DMS 273 (cell line): ENCODE measurements at regions not wholly inside any gene's neighbourhood (a gene's known extent, or its start where the extent isn't known, plus 50 kb on each side); places are given as distances from the start of the nearest gene placed in this dataset.

Source experiments
- DNase-seq: peaks from one replicate; lab custom pipeline; 2025; ENCODE audit not compliant: unreplicated experiment; lab: John Stamatoyannopoulos, UW

DNA sequence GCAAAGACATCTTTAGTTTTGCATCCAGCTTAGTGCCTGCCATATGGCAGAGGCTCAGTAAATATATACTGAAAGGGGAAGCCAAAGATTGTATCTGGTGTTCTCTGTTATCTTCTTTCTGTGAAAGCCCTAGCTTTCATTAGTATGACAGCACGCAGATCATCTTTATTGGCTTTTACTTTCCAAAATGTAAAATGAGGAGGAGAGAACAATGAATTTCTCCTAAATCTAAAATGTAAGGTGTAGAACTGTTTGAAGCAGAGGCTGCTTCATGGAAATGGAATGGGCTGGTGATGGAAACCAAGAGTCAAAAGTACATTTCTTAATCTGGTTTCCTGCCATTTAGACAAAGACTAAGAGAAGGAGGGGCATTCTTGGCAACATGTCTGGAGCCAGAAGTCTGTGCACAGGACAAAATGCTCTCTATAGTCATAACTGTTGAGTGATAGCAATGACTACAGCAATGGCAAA, 1029.9 kb upstream of the PIK3C3 start:
- peak; percentile 64 for DNase-seq

DNA sequence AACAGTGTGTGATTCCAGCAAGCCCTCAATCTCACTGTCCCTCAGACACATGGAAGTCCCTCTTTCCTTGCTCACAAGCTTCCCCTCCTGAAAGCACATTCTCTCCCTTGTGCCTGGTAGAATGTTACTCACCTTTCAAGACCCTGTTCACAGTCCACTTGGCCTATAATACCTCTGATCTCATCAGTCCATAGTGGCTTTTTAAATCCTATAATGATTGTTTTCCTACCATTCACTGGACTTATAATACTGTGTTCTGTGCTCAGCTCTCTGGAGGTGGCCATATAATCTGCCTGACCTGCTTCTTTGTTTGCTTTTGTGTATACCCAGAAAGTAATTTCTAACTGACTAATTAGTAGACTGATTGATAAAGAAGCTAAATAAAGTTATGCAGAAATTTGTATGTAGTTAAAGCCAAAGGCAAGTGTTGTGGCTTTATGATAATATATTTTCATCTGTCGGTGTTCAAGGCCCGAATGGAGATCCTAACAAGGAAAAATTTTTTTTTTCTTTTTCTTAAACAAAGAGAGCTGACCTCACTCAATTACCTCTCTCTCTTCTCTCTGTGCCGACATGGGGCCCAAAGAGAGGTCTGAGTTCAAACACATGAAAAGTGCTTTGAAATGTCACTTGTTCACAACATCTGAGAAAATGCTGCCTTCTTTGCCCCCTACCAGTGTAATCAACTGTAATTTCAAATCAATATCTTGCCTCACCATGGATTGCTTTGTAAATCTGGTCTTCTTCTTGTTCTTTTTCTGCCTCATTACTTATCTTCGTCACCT, 1033.0 kb upstream of the PIK3C3 start:
- DNase-seq: no peak

DNA sequence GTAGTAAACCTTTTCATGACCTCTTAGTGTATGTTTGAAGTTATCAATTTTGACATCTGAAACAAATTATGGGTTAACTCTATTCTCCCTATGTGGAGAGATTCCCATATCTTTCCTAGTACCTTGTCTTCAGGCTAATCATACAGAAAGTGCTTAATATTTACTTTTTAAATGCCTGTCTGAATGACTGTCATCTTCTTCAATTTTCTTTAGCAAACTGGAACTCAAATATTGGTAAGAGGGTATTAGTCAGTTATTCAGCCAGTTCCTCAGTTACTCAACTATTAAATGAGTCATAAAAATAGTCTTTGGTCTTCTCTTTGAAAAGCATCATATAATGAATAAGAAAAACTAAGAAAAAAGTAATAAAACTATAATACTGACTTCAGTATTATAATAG, 1038.0 kb upstream of the PIK3C3 start:
- no peak for DNase-seq

DNA sequence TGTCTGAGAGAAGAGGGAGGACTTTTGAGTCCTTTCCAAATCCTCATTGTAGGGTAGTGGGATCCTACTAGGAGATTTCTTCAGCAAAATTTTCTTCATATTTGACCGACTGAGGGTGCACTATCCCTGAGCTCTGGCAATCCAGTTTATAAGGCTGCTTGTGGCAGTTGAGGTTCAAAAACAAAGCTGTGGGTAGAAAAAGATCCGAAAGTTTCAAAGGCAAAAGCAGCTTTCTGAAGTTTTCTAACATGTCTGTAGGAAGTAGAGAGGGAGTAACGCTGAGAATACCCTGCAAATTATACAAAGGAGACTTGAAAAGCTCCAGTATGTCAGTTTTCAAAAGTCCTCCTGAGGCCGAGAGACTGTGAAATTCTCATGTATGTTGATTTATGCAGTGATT, 1039.3 kb upstream of the PIK3C3 start:
- DNase-seq: no peak

DNA sequence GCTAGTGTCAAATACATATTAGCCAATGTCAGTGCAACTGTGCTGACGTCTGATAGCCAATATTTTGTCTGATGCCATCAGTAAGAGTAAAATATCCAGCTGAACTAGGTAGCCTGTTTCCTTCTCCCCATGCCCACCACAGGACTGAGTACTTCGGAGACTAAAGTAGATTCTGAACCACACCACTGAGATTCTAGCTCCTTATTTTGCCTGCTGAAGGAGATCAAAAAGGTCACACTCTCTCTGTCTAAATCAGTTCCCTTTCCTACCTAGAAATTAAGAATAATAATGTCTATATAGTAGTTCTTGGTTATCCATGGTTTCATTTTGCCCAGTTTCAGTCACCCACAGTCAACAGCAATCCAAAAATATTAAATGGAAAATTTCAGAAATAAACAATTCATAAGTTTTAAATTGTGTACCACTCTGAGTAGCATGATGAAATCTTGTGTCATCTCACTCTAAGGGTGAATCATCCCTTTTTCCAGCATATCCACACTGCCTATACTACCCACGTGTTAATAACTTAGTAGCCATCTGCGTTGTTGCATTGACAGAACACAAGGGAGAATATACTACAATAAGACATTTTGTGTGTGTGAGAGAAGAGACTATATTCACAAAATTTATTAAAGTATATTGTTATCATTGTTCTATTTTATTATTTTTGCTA, 1043.3 kb upstream of the PIK3C3 start:
- DNase-seq: no peak

DNA sequence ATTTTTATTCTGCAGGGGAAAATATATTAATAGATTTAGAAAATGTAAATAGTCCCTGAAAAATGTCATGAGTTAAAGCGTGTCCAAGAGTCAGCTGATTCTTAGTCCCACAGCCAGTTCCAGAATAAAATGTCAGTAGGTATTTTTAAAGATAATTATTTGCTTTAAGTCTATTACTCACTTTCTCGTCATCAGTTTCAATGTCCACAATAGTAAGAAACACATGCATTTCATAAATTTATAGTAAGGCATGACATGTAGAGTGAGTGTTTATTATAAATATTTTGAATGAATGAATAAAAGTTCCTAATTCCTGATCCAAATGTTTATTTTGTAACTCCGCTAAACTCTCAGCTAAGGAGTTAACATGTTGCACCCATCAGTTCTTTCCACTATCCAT, 1044.0 kb upstream of the PIK3C3 start:
- DNase-seq: no peak

DNA sequence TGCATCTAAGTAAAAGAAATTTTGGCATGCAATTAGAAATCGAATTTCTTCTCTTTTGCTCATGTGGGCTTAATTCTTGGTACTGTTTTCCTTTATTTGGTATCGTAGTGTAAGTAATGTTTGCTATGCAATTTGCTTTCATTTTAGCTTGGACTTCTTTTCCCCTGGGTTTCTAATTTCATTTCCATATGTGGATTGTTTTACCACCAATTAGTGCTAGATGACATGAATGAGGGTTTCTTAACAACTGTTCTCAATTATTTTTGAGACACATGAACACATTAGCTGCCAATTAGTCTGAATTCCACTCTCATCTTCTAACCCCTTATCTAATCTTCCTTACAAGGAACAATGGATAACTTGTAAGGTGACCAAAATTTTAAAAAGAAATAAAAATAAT, 1047.2 kb upstream of the PIK3C3 start:
- DNase-seq: peak; percentile 9

DNA sequence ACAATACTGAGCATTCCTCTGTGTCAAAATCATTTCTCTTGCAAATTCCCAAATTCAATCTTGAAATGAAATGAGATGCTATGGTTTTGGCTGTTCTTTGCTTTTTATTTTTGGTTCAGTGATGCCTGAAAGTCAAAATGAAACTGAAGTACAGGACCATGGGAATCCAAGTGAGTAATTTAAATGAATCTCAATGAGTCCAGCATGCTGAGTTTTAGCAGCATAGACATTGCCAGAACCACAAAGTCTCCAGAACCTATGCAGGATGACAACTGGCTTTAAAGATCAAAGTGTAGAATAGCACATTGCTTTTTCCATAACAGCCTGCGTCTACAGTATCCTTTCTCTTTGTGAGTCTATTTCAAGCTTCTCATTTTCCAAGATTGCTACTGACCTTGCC, 1050.7 kb upstream of the PIK3C3 start:
- DNase-seq: no peak

DNA sequence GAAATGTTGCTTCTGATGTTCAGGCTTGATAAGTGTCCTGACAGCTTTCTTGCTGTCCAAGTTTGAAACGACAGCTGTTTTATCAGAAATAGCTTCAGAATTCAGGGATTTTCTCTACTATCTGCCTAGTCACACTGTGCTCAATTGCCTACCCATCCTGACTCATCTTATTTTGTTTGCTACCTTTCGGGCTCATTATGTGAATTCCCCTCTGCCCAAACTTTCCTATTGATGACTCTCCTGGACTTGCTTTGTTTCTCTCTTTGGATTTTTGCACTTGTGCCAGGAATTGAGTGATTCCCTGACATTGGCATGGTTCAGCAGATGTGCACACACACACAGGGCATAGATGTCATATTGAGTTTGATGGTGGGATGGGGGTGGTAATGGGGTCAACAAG, 1052.6 kb upstream of the PIK3C3 start:
- DNase-seq: peak; percentile 28

DNA sequence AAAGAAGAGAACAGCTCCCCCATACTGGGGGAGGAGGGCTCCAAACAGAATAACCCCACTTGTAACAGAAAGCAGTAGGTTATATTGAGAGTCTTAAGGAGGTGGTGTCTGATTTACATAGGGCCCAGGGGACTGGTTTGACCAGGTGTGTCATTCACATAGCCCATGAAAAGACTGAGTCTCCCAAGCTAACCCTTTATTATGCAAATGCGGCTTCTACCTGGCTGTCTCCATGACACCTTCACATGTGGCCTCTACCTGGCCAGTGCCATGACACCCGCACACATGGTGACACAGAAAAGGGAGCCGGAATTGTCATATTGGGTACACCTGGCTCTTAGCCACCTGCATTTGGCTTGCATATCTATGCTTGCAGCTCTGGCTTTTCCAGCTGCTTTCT, 1057.2 kb upstream of the PIK3C3 start:
- no peak for DNase-seq

DNA sequence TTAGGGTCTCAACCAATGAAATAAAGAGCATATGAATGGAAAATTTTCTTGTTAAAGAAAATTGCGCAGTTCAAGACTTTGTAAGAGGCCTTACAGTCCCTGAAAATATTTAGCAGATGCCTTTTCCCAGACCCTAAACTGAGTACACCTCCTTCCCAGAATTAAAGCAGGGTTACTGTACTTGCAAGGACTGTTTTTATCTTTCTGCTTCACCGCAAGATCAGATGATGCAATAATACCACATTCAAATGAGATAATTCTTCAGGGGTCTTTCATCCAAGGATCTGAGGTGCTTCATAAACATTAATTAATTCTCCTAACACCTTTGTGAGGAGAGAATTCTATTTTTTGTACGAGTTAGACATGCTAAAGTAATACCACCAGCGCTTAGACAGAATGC, 1071.8 kb upstream of the PIK3C3 start:
- no peak for DNase-seq

DNA sequence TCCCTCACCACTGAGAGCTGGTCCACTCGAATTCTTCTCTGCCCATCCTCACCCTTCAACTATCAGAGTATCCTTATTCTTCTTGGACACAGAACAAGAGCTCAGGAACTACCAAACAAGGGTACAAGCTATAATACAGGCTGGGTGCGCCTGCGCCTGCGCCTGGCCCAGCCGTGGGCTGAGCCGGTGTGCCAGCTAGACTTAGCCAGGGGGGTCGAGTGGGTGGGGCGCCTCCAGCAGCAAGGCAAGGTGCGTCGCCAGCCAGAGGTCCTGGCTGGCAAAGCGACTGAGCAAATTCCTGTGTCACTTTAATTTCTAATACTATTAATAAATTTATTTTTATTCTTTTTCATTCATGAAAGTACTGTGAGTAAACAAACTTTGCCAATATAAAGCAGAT, 1072.6 kb upstream of the PIK3C3 start:
- no peak for DNase-seq

DNA sequence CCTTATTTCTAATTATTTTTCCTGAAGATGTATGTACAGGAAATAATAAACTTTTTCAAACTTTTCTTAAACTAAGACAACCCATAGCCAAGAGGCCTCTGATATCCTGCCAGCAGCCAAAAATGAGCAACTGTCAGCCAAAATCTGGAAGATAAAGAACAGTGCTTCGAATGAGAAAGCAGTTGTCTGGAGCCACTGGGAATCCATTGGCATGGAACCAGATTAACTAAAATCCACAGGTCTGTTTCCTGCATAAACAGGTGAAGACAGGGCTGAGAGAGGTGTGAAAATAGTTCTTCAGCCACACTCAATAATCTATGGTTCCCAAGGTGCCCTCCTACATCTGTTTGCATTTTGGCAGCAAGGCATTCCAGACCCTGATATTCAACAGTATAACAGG, 1076.7 kb upstream of the PIK3C3 start:
- no peak for DNase-seq

DNA sequence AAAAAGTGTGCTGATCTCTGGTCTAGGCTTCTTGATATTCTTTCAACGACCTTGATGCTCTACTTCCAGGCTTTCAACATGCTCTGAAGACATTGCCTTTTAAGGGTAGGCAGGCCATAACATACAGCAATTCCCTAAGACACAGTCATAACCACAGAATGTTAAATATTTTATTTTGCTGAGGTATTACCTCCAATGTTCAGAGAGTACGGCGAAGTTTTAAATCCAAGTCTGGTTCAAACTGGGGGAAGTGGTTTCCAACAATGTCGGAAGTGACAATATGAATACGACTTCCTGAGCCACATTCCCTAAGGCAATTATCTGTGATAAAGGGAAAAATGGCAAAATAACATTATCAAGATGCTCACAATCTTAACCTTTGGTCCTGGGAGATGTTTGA, 1077.9 kb upstream of the PIK3C3 start:
- no peak for DNase-seq

DNA sequence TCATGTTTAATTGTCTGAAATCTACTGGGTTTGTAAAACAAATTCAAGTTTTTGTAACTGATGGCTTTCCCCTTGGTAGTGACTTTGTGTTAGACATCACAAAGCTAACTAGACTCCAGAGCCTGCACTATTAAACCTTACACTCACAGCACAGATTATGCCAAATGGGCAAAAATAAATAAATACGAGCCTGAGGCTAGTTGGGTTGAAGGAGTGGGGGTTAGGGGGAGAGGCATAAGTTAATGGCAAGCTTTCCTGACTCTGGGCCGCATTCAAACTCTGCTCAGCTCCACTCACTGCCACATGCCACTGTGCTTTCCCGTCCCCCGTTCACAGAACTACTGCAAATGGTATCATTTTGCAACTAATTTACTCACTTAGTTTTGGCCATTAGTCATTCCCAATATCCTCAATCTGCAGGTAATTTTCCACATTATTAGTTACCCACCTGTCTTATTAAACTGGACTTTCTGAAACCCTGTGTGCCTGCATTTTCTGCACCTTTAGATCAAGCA, 1079.9 kb upstream of the PIK3C3 start:
- DNase-seq: no peak

DNA sequence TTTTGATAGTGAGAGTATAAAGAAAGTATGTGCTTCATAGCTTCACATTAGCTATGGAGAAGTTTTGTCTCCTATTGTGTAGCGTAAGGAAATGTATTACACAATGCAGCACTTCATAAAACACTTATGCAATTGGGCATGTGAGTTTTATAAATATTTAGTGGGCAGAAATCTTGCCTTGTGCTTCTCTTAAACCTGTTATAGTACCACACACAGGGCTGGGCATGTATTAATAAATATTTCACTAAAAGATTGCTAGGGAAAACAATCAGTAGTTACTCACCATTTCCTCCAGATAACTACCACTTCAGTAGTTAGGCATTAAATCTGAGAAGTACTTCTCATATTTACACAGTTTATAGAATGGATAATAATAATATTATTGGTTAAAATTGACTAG, 1080.8 kb upstream of the PIK3C3 start:
- no peak for DNase-seq

DNA sequence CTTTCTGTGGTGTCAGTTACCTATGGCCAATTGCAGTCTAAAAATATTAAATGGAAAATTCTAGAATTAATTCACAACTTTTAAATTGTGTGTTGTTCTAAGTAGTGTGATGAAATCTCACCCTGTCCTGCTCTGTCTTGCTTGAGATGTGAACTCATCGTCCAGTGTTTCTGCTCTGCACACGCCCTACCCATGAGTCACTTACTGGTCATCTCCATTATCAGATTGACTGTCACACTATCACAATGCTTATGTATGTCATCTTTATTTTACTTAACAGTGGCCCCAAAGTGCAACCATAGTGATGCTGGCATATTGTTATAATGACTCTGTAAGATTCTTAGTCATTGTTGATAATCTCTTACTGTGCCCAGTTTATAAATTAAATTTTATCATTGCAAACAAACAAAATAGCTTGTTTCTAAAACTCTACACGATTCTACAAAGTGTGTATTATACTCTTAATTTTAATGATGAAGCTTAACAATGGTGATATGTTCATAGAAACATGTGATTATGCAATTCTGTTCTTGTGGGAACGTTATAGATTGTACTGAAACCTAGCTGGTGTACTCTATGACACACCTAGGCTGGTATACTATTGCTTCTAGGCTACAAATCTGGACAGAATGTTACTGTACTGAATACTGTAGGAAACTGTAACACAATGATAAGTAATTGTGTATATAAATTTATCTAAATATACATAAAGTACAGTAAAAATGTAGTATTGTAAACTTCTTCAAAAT, 1086.8 kb upstream of the PIK3C3 start:
- DNase-seq: no peak

DNA sequence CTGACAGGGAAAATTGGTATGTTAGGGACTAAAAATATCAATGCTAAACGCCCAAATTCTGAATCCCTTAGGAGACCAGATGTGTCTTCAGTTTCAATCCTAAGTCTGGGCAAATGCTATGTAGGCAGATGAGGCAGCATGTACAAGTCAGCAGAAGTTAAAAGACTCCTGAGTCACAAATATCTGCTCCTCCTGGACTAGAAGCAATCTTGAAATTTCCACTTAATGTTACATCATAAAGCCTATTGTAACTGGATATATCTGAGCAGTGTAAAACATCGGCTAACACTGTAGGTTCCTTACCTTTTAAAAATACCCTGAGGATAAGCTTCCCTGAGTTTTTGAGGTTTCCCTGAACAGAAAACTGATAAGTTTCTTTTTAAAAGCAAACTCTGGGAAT, 1087.6 kb upstream of the PIK3C3 start:
- peak; percentile 15 for DNase-seq

DNA sequence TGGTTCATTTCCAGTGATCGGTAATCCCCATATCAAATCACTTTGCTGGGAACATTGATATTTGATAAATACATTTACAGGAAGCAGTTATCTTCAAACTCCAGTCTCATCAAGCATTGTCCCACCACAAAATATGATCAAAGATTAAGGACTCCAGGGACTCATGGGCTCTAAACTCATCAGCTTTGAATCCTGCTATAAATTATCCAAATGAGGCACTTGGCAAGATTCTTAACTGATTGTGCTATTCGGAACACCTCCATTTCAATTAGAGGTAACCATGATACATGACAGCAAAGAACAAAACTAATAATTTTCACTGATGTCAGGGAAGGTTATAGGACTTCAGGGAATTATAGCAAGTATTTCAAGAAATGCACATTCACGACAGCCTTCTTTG, 1088.1 kb upstream of the PIK3C3 start:
- DNase-seq: no peak

DNA sequence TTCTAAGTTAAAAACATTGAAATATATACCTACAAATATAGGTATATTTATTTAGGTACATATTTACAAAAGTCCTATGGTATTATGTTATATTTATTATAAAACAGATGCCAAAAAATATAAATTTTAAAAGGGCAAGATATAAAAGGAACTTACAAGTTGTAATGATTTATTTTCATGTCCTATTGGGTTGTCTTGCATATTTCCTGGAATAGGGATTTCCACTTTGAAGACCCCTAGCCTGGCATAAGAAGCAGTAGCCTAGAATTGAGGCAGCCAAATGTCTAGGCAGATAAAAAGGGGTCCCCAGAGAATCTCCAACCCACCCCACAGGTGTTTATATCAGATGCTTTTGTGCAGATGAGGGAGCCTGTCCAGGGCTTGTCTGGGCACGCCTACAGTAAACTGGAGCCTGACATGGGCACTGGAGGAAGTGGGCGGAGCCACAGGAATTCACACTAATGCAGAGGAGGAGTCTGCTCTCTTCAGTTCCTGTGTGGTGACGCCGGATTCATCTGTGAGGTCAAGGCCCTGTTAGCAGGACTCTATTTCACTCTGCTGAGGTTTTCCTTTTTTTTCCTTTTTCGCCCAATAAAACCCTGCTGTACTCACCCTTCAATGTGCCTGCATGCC, 1088.9 kb upstream of the PIK3C3 start:
- peak; percentile 29 for DNase-seq

DNA sequence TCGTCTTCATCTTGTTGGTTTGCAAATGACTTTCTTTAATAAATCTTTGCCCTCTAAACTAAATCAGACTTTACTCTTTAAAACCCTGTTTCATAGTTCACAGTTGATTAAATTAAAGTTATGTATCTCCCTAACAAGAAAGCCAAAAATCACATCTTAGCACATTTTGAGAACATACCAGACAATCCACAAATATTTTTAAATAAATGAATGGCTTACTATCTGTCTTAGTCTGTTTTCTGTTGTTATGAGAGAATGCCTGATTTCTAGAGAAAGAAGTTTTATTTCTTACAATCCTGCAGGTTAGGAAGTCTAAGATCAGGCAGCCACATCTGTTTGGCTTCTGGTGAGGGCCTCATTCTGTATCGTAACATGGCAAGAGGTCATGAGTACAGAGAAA, 1090.2 kb upstream of the PIK3C3 start:
- no peak for DNase-seq
